AG10803 (cell line): ENCODE measurements at regions not wholly inside any gene's neighbourhood (a gene's known extent, or its start where the extent isn't known, plus 50 kb on each side); places are given as distances from the start of the nearest gene placed in this dataset.

Experiments used
- DNase-seq: peaks from one replicate; pipeline ENCODE4 v3.0.0; 2010; ENCODE audit warnings: low read depth
- H3K4me3 ChIP-seq: 2 replicates; pipeline ENCODE4 v1.5.1; 2011; ENCODE audit warnings: mild to moderate bottlenecking, low read length, control low read depth
- TF ChIP-seq, protein P1 (sequence below): conservative IDR thresholded peaks from 2 replicates; pipeline ENCODE4 v1.5.1; 2011; ENCODE audit warnings: mild to moderate bottlenecking, low read length, control low read depth, inconsistent platforms

DNA sequence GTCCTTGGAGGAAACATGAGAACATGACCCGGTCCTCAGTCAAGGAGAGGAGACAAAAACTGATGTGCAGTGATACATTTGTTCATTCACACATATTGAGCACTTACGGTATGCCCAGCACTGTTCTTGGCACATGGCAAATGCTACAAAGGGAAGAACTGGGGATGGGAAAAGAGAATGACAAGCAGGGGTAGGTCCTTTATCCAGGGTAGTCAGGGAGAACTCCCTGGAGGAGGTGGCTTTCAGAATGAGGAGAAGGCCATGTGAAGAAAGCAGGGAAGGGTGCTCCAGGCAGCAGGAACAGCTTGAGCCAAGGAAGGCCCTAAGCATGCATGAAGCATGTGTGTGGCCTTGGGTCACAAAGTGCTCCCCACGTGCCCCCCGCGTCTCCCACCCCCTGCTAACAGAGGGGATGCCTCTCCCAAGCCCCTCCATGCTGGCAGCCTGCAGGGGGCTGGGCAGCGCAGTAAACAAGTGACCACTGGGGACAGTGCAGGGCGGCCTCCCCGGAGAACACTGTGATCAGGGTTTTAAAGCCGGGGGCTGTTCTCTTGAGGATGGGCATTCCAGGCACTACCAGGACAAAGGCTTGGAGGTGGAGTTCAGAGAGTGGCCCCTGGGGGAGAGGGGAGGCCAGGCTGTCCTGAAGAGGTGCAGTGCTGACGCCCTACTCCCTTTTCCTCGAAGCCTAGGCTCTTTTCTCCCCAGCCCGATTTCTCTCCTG is 71.0 kb downstream of the PHETA1 start:
- no peak for DNase-seq
- TF ChIP-seq, protein P1, sequence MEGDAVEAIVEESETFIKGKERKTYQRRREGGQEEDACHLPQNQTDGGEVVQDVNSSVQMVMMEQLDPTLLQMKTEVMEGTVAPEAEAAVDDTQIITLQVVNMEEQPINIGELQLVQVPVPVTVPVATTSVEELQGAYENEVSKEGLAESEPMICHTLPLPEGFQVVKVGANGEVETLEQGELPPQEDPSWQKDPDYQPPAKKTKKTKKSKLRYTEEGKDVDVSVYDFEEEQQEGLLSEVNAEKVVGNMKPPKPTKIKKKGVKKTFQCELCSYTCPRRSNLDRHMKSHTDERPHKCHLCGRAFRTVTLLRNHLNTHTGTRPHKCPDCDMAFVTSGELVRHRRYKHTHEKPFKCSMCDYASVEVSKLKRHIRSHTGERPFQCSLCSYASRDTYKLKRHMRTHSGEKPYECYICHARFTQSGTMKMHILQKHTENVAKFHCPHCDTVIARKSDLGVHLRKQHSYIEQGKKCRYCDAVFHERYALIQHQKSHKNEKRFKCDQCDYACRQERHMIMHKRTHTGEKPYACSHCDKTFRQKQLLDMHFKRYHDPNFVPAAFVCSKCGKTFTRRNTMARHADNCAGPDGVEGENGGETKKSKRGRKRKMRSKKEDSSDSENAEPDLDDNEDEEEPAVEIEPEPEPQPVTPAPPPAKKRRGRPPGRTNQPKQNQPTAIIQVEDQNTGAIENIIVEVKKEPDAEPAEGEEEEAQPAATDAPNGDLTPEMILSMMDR: no peak
- H3K4me3 ChIP-seq: no peak overlapping the region

DNA sequence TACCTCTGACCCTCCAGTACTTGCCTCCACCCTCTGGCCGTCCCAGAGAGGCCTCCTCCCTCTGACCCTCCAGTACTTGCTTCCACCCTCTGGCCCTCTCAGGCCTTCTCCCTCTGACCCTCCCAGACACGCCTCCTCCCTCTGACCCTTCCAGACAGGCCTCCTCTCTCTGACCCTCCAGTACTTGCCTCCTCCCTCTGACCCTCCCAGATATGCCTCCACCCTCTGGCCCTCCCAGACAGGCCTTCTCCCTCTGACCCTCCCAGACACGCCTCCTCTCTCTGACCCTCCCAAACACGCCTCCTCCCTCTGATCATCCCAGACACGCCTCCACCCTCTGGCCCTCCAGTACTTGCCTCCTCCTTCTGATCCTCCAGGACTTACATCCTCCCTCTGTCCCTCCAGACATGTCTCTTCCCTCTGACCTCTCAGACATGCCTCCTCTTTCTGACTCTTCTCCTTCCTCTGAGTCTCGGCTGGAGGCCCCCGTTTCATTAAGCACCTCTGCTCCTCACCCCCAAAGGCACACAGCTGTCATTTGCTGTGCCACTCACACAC is 71.9 kb downstream of the PHETA1 start:
- no peak for DNase-seq
- no peak overlapping the region for H3K4me3 ChIP-seq
- TF ChIP-seq, protein P1: no peak

DNA sequence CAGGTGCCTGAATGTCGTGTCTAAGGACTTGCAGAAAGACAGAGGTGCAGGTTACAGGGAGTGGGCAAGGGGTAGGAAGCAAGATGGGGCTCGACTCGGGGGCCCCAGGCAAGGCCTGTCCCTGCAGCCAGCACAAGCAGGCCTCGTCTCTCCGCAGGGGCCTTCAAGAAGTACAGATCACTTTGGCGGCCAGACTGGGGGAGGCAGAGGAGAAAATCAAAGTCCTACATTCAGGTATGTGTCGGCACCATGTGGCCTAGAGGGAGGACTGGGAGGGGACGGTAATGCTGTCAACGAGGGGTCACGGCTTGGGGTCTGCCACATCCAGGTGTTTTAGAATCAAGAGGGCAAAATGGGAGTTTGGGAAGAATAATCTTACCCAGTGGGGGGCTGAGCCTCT is 73.7 kb downstream of the PHETA1 start:
- TF ChIP-seq, protein P1: no peak
- no peak overlapping the region for H3K4me3 ChIP-seq
- DNase-seq: no peak

DNA sequence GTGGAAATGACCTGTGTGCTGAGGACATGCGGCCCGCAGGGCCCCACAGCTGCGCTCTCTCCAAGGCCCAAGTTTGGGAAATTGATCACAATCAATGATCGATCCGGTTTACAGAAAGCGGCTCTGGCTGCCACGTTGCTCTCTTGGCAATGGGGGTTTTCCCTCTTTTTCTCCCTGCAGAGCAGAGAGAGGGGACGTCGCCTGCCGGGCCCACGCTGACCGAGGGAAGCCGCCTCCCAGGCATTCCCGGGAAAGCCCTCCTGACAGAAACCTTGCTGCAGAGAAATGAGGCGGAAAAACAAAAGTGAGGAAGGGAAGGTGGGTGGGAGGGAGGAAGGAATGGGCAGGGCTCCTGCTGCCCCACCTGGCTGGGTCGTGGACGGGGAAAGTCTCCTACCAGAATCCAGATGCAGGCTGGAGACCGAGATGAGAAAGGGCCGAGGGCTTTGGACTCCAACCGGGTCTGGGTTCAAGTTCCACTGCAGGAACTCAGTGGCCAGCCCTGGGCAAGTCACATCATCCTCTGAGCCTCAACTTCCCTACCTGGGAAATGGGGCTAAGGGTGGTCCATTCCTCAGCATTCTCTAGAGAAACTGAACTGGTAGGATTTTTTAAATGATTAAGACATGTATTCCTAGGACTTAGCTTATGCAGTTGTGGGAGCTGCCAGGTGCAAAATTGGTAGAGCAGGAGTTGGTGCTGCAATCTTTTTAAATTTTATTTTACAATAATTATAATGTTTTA is 75.5 kb downstream of the PHETA1 start:
- TF ChIP-seq, protein P1: no peak
- no peak overlapping the region for H3K4me3 ChIP-seq
- no peak for DNase-seq

DNA sequence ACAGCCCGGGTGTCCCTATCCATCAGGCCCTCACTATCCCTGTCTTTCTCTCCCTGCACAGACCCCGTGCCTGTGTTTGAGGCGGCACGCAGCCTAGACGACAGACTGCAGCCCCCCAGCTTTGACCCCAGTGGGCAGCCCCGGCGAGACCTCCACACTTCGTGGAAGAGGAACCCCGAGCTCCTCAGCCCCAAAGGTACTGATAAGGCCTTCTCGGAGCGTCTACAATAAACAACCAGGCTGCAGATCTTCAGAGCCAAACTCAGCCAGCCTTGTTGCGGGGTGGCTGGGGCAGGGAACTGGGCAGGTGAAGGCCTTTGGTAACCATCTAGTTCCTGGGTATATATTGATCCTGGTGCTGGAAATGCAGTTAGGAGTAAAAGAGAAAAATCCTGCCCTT is 77.5 kb downstream of the PHETA1 start:
- TF ChIP-seq, protein P1: no peak
- no peak for DNase-seq

DNA sequence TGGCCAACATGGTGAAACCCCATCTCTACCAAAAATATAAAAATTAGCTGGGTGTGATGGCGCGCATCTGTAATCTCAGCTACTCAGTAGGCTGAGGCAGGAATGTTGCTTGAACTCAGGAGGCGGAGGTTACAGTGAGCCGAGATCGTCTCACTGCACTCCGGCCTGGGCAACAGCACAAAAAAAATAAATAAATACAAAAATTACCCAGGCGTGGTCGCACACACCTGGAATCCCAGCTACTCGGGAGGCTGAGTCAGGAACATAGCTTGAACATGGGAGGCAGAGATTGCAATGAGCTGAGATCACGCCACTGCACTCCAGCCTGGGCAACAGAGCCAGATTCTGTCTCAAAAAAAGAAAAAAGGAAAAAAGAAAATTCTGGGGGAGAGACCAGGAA is 80.1 kb downstream of the PHETA1 start:
- no peak for DNase-seq
- TF ChIP-seq, protein P1: no peak
- H3K4me3 ChIP-seq: no peak overlapping the region

More for the DNA sequence above, 77.5 kb downstream of the PHETA1 start:
- no peak overlapping the region for H3K4me3 ChIP-seq
